Sigmoid colon (tissue), 6 donors: ENCODE measurements at regions not wholly inside any gene's neighbourhood (a gene's known extent, or its start where the extent isn't known, plus 50 kb on each side); places are given as distances from the start of the nearest gene placed in this dataset.
A peak's percentile ranks its signal among the peaks of the same experiment; 100 is the strongest.

ENCODE experiments used
- DNase-seq: peaks from one replicate; pipeline ENCODE4 v3.0.0-alpha.2; 2019
- H3K27ac ChIP-seq, 4 donors: fragments of 200-600 bp; sonication (generic); one replicate each; pipeline ENCODE4 v1.5.1; 2016 to 2019; ENCODE audit warnings: mild to moderate bottlenecking in 1 of 4
- H3K27me3 ChIP-seq, 3 donors: fragments of 200-600 bp; sonication (generic); one replicate each; pipeline ENCODE4 v1.5.1; 2019; ENCODE audit warnings: mild to moderate bottlenecking in 1 of 3
- H3K36me3 ChIP-seq, 4 donors: fragments of 200-600 bp; sonication (generic); one replicate each; pipeline ENCODE4 v1.5.1; 2016 to 2019
- H3K4me1 ChIP-seq, 4 donors: fragments of 200-600 bp; sonication (generic); one replicate each; pipeline ENCODE4 v1.5.1; 2017 to 2019
- H3K4me3 ChIP-seq, 4 donors: fragments of 200-600 bp; sonication (generic); one replicate each; pipeline ENCODE4 v1.5.1; 2017 to 2019; ENCODE audit warnings: mild to moderate bottlenecking in 2 of 4, moderate library complexity in 1 of 4
- H3K9me3 ChIP-seq, 4 donors: fragments of 200-600 bp in 3 of 4; sonication (generic) in 3 of 4; one replicate each; pipeline versions ENCODE4 v1.5.1 to v1.6.1; 2013 to 2019
- CTCF ChIP-seq, 4 experiments: fragments of 450-650 bp in 3 of 4; fragments of 200-600 bp in 1 of 4; IDR thresholded peaks; one replicate each; pipeline ENCODE4 v1.5.1; 2016 to 2019; ENCODE audit warnings: antibody characterized with exemption in 4 of 4, mild to moderate bottlenecking in 3 of 4, moderate library complexity in 2 of 4
- EP300 ChIP-seq, 4 donors: sonication (generic); formaldehyde crosslinking; IDR thresholded peaks; one replicate each; pipeline ENCODE4 v1.6.1; 2017; ENCODE audit warnings: antibody characterized with exemption in 4 of 4
- POLR2A ChIP-seq, 2 donors: fragments of 450-650 bp; IDR thresholded peaks; one replicate each; pipeline ENCODE4 v1.6.1; 2016; ENCODE audit warnings: antibody characterized with exemption in 2 of 2, mild to moderate bottlenecking in 2 of 2, moderate library complexity in 2 of 2
- POLR2AphosphoS5 ChIP-seq, 4 donors: sonication (generic); formaldehyde crosslinking; IDR thresholded peaks; one replicate each; pipeline ENCODE4 v1.6.1; 2017; ENCODE audit warnings: antibody characterized with exemption in 4 of 4
- WGBS, 2 donors: extraction: QIAGEN DNeasy Blood & Tissue Kit; methylation state at CpG; one replicate each; pipeline ENCODE4 v1.1.7; 2013; 5-methylcytosine and 5-hydroxymethylcytosine counted together
- intact Hi-C: fragments of 100-400 bp; cut with DNase I; formaldehyde crosslinking; loops from one replicate; pipeline ENCODE4 v1.15.1; 2023
- donor health status: healthy with polysubstance abuse.
- donor health status: healthy.

- TF ChIP-seq POLR2A (IDR thresholded peaks at IDR 0.05) (no peak), POLR2AphosphoS5 (IDR thresholded peaks at IDR 0.05) (no peak), EP300 (IDR thresholded peaks at IDR 0.05) (no peak), CTCF (IDR thresholded peaks at IDR 0.05) (no peak)
- H3K27ac ChIP-seq, result no peak overlapping the region
- H3K36me3 ChIP-seq, result no peaks in the 10 kb centered on the region
- 49 to 81% methylated on average over 1 of the region's 1 CpG for WGBS, 2 donors
- H3K9me3 ChIP-seq, result no peaks in the 10 kb centered on the region
- no peaks in the 10 kb centered on the region for H3K27me3 ChIP-seq
- H3K4me3 ChIP-seq, result no peak overlapping the region
- intact Hi-C loops, result no loop called here
- DNase-seq, result no peak
- peaks cover 0 to 6% (median 0%) of the 10 kb centered on the region in 4 donors for H3K4me1 ChIP-seq
These were observed 434.8 kb downstream of the LMO4 start for GRCh38 chr1:87763483-87763882.

- Histone ChIP-seq H3K36me3 (no peaks in the 10 kb centered on the region), H3K4me3 (no peak overlapping the region), H3K27ac (no peak overlapping the region), H3K9me3 (no peaks in the 10 kb centered on the region), H3K4me1 (no peaks in the 10 kb centered on the region), H3K27me3 (no peaks in the 10 kb centered on the region)
- 90 to 93% methylated on average over 6 of the region's 6 CpGs for WGBS, 2 donors
- TF ChIP-seq EP300 (IDR thresholded peaks at IDR 0.05) (no peak), POLR2A (IDR thresholded peaks at IDR 0.05) (no peak)
- intact Hi-C loops, result no loop called here
- no peak for DNase-seq
These were observed 436.5 kb downstream of the LMO4 start for GRCh38 chr1:87765057-87765680.

- intact Hi-C loops, result no loop called here
- H3K9me3 ChIP-seq, result no peaks in the 10 kb centered on the region
- H3K27ac ChIP-seq, result no peak overlapping the region
- TF ChIP-seq POLR2A (IDR thresholded peaks at IDR 0.05) (no peak), CTCF (IDR thresholded peaks at IDR 0.05) (no peak), EP300 (IDR thresholded peaks at IDR 0.05) (no peak), POLR2AphosphoS5 (IDR thresholded peaks at IDR 0.05) (peak in 1 of 4 donors; percentile 43)
- WGBS, 2 donors, result 82 to 83% methylated on average over 1 of the region's 1 CpG
- no peak overlapping the region for H3K4me3 ChIP-seq
- H3K4me1 ChIP-seq, result no peaks in the 10 kb centered on the region
- H3K27me3 ChIP-seq, result no peaks in the 10 kb centered on the region
- no peak for DNase-seq
- no peaks in the 10 kb centered on the region for H3K36me3 ChIP-seq
These were observed 437.0 kb downstream of the LMO4 start for GRCh38 chr1:87765681-87766070.

GRCh38 chr1:87766737-87767136, 438.1 kb downstream of the LMO4 start:
- Histone ChIP-seq H3K9me3 (no peaks in the 10 kb centered on the region), H3K36me3 (no peaks in the 10 kb centered on the region), H3K4me1 (no peaks in the 10 kb centered on the region), H3K27ac (no peak overlapping the region), H3K4me3 (no peak overlapping the region), H3K27me3 (no peaks in the 10 kb centered on the region)
- no peak for DNase-seq
- intact Hi-C loops, result no loop called here
- WGBS, 2 donors, result 32 to 61% methylated on average over 1 of the region's 1 CpG
- TF ChIP-seq POLR2AphosphoS5 (IDR thresholded peaks at IDR 0.05) (no peak), CTCF (IDR thresholded peaks at IDR 0.05) (no peak)

GRCh38 chr1:87778896-87779295, 450.2 kb downstream of the LMO4 start:
- no peak for TF ChIP-seq POLR2A (IDR thresholded peaks at IDR 0.05)
- no peaks in the 10 kb centered on the region for H3K9me3 ChIP-seq
- intact Hi-C loops, result no loop called here
- no peak for DNase-seq
- peaks cover 0 to 32% (median 23%) of the 10 kb centered on the region in 4 donors for H3K4me1 ChIP-seq
- no peak overlapping the region for H3K27ac ChIP-seq
- WGBS, 2 donors, result 83 to 93% methylated on average over 3 of the region's 3 CpGs
- no peaks in the 10 kb centered on the region for H3K27me3 ChIP-seq
- H3K4me3 ChIP-seq, result no peak overlapping the region
- no peaks in the 10 kb centered on the region for H3K36me3 ChIP-seq

GRCh38 chr1:87781554-87781953, 452.9 kb downstream of the LMO4 start:
- Histone ChIP-seq H3K4me1 (peaks cover 0 to 32% (median 23%) of the 10 kb centered on the region in 4 donors), H3K4me3 (no peak overlapping the region), H3K9me3 (peaks cover 0 to 2% (median 0%) of the 10 kb centered on the region in 4 donors), H3K36me3 (no peaks in the 10 kb centered on the region), H3K27ac (peak overlapping the region in 3 of 4 donors; percentile 60 to 77 (median 67)), H3K27me3 (no peaks in the 10 kb centered on the region)
- TF ChIP-seq POLR2A (IDR thresholded peaks at IDR 0.05), result no peak
- TF ChIP-seq EP300 (IDR thresholded peaks at IDR 0.05), result peak in 3 of 4 donors; percentile 33 to 48 (median 36)
- no peak for TF ChIP-seq CTCF (IDR thresholded peaks at IDR 0.05)
- peak; percentile 62 to 79 (median 76) for TF ChIP-seq POLR2AphosphoS5 (IDR thresholded peaks at IDR 0.05)
- 88 to 91% methylated on average over 1 of the region's 1 CpG for WGBS, 2 donors
- DNase-seq, result no peak
- intact Hi-C loops, result loop anchor here (10.0 kb wide), 1 partner anchor 447 kb away; no protein-coding TSS in a partner anchor
